Umbilical cord (tissue), 1 donor: ENCODE measurements at regions not wholly inside any gene's neighbourhood (a gene's known extent, or its start where the extent isn't known, plus 50 kb on each side); places are given as distances from the start of the nearest gene placed in this dataset.
A peak's percentile ranks its signal among the peaks of the same experiment; 100 is the strongest.

Experiments
- DNase-seq: peaks from one replicate; pipeline ENCODE4 v3.0.0-alpha.2; 2015; ENCODE audit warnings: low spot score

DNA sequence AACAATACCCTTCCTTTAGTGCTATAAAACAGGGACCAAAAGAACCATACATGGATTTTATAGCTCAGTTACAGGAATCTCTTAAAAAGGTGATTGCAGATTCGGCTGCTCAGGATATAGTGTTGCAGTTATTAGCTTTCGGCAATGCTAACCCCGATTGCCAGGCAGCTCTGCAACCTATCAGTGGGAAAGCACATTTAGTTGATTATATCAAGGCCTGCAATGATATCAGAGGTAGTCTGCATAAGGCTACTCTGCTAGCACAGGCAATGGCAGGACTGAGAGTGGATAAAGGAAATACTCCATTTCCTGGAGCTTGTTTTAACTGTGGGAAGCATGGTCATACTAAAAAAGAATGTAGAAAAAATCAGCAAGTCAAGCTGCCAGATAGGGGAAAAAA, 327.7 kb downstream of the REEP3 start:
- DNase-seq: peak; percentile 14

GRCh38 chr10:63862860-63863259, 341.7 kb downstream of the REEP3 start:
- DNase-seq: no peak

- no peak for DNase-seq
These were observed 344.0 kb downstream of the REEP3 start for GRCh38 chr10:63865210-63865609.

- DNase-seq: peak; percentile 84
These were observed 345.0 kb downstream of the REEP3 start for GRCh38 chr10:63866075-63866746.

DNA sequence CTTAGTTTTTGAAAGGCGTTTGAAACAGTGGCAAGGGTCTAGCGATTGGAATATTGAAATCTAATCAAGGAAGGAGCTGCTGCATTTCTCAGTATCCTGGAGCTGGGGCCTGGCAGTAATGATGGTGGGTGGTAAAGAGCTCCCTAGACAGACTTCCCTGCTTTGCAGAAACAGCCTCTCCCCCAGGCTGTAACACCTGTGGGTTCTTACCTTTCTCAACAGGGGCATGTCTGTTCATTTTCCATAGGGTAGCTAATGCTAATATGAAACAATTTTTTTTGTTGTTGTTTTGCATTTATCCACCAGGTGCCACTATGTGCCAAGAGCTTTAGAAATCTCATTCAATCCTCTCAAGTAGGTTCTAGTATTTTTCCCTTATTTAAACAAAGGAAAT, 345.5 kb downstream of the REEP3 start:
- DNase-seq: peak; percentile 36

DNA sequence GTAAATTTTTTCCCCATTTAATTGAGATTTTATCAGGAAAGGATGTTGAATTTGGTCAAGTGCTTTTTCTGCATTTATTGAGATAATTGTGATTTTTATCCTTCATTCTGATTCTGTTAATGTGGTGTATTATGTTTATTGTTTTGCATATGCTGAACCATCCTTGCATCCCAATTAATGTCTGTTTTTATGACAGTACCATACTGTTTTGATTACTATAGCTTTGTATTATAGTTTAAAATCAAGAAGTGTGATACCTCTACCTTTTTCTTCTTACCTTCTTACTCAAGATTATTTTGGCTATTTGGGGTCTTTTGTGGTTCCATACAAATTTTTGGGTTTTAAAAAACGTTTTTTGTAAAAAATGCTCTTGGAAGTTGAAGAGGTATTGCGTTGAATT, 357.2 kb downstream of the REEP3 start:
- DNase-seq: no peak

DNA sequence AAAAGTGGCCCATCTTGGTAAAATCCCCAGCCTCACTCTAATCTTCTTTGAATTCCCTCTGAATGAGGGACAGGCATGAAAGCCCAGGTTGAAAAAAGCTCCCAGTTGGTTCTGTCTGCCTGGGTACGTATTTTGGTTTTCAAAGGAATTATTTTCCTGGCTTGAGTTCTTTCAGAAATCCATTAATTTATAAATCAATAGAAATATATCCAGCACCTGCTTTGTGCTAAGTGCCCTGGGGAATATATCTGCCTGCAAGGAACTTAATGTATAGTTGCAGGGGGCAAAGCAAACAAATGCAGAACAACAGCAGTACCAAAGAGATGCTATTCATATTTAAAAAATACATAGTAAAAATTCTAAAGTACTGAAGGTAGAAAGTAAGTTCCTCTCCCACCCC, 362.7 kb downstream of the REEP3 start:
- no peak for DNase-seq

GRCh38 chr10:63884426-63884825, 363.2 kb downstream of the REEP3 start:
- DNase-seq: no peak

GRCh38 chr10:63885156-63885555, 364.0 kb downstream of the REEP3 start:
- no peak for DNase-seq

DNA sequence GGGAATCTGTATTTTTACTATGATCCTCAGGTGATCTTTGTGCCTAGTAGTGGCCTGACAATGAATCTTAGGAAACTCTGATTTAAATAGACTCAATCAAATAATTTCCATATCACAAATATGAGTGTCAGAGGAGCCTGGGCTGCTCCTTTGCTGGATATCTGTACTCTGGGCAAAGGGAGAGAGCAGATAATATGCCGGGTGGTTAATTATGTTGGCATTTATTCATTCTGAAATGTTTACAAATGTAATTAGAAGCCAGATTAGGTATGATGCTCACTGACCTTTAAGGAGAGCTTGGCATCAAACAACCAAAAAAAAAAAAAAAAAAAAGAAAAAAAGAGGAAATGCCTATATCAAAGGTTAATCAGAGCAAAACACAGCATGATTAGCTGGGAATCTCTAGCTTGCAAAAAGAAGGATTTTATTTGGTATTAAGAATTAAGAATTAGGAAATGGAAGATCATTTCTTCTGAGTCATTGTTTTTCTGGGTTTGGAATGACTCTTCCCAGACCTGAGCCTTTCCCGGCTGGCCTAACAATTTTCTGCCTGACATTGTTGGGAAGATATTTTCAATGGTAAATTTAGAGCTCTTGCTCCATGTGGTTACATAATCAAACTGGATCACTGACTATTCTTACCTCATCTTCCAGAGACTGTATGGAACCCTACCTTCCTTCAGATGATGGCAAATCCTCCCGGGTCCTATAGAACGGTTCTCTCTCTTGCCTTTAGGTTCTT, 365.3 kb downstream of the REEP3 start:
- no peak for DNase-seq

DNA sequence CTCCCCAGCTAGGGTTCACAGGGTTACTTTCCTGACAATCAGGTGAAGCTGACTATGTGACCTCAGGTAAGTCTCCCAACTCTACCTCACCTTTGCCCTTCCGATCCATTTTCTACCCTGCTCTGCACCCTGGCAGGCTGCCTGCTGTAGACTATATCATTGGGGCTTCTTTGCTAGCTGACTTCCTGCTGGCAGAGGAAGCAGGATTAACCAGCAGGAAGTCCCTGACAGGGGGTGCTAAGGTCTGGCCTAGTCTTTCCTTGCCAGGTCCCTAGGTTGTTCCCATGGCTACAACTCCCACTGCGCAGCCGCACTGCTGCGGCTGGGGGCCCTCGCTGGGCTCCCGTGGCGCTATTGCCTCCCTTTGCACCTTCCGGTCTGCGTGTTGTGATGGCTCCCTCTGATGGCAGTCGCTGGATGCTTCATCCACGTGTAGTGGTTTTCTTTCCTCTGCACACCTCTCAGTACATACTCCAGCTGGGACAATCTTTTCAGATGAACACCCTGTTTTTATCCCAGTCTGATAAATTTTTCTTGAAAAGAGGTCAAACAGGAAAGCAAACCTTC, 365.9 kb downstream of the REEP3 start:
- DNase-seq: no peak

DNA sequence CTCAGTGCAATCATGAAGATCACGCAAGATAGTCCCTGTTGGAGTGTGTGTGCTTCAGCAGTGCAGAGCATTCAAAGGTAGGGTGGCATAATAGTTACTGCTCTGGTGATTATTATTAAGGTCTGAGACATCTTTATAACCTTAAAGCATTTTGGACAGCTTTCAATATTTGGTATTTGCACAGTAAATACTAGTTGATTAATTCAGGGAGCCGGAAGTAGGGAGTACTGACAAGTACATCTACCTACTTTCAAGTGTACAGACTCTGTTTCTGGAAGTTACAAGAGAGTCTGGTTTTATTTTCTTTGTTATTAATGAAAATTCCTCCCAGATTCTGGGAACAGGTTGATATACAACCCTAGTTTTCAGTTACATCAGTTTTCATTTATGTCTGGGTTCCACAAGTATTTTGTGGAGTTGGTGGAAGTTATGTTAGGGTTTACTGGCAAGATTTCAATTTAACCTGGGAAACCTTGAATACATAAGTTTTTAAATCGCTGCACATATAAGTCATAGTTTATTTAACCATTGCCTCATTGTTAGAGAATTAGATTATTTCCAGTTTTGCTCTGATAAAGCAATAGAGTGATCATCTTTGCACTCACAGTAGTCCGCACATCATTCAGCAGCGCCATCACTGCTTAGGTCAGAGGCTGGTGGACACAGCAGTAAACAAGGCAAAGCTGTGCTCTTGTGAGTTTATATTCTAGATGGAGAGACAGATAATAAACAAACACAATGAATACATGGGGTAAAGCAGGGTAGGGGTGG, 366.6 kb downstream of the REEP3 start:
- no peak for DNase-seq

- DNase-seq: no peak
These were observed 368.6 kb downstream of the REEP3 start for GRCh38 chr10:63889803-63890202.

GRCh38 chr10:63896992-63897391, 375.8 kb downstream of the REEP3 start:
- peak; percentile 40 for DNase-seq

DNA sequence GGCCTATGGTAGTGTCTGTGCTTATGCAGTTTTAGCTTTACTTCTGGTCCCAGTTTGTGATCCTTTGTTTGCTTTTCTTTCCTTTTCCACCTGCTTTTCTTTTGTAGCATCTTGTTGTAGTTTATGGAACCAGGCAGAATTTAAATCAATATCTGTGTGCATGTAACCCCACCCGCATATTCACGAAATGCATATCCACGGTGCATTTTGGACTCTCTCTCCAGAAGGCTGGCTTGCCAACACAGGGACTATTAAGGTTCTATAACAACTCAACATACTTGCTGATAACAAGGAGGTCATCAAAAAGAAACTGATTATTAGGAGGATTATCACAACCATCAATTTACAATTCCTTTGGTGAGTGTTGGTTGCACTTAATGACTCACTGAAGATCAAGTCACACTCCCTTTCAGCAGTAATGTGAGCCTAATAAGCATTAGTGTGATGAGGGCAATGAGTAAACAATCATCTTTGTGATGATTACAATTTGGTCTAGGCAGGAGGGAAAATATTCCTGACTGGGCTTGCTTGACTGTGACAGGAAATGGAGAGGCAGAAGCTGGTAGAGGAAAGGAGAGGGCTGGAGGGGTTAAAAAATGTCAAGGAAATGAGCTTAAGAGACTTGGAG, 378.6 kb downstream of the REEP3 start:
- DNase-seq: no peak

DNA sequence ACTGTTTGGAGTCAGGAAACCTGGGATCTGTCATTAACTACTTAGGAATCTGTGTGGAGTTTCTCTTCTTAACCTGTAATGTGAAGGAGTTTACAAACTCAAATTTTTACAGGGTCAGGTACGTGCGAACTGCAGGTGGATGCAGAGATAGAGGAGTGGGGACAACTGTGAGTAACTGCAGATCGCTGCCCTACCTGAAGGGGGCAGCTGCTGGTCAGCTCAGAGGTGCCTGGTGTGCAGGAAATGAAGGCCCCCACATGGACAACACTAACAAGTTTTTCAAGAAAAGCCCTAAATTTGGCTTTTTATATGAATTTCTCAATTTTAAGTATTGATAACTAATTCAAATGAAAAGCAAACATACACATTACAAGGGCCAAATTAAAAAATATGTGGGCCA, 380.0 kb downstream of the REEP3 start:
- no peak for DNase-seq

DNA sequence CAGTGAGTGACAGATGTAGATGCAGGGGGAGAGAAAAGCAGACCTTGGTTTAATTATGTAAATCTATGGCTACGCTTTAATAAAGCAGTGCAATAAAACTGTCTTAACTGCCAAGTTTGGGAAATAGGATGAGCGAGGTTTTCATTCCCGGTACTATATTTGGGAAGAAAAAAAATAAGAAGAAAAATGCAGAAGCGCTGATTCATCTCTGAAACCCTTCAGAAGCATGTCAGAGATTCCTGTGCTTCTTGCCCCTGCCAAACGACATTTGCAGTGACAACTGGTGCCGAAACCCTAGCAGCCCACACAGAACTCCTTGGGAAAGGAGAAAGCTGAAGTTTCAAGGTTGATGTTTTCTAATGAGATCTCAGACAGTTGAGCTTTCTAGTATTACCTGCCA, 380.7 kb downstream of the REEP3 start:
- DNase-seq: peak; percentile 65

DNA sequence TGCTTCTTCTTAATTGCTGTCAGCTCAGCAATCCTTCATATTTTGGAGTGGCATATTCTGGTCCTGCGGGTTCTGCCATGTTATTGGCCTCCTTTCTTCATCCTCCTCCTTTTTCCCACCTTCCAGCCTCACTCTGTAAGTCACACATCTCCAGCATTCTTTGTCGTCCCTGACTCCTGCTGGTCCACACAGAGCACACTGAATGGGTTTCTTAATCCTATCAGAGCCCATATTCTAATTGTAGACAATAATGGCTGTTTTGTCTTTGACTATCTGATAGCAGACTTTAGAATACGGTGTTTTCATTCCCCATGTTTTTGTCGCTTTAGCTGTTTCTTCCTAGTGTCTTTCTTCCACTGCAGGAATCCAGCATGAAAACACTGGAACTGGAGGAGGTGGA, 389.6 kb downstream of the REEP3 start:
- DNase-seq: no peak

DNA sequence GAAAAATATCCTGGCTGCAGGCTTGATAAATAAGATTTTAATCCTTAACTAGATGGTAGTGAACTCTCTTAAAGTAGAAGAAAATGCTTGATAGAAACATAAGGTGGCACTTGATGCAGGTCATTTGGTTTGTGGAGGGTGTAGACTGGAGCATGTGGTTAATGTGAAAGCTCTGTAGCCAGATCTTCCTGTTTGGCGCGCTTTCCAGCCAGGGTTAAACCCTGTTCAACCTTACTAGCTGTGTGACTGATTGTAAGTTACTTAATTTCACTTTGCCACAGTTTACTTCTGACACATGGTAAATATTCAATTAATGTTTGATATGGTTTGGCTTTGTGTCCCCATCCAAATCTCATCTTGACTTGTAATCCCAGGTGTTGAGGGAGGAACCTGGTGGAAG, 394.0 kb downstream of the REEP3 start:
- no peak for DNase-seq

GRCh38 chr10:63917363-63917762, 396.2 kb downstream of the REEP3 start:
- DNase-seq: no peak

DNA sequence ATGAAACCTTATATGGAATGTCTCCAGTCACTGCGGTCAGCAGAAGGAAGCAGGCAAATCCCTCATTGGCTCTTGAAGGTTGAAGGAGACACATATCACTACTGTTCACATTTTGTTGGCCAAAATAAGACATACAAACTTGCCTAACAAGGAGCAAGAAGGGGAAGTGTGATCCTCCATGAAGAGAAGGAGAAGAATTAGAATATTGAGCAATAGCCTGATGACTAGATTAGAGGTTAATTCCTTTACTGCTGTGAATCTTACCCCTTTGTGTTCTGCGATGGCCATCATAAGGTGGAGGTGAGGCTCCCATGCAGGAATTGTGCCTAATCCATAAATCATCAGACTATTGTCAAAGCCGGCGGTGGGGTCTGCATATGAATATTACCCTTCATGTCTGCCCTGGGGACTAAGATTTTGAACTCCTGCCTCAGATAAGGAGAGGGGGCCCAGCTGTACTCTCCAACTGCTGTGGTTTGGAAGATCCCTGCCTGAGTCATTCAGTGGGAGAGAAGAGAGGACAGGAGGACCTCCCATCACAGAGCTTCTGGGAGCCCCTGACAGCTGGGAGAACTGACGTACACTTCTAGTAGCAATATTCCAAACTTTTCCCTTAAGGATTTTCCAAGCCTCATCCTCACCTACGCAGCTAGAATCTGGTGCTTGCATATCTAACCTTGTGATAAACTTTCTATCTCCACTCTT, 398.5 kb downstream of the REEP3 start:
- DNase-seq: no peak
